Mucosa of rectum (tissue), 2 donors: ENCODE measurements at regions not wholly inside any gene's neighbourhood (a gene's known extent, or its start where the extent isn't known, plus 50 kb on each side); places are given as distances from the start of the nearest gene placed in this dataset.

Experiments used
- H3K27ac ChIP-seq, 2 donors: one replicate each; pipeline ENCODE4 v1.7.0; 2013; ENCODE audit warnings: inconsistent platforms in 2 of 2, low read depth in 2 of 2, low read length in 2 of 2
- H3K27me3 ChIP-seq, 2 donors: one replicate each; pipeline ENCODE4 v1.7.0; 2013; ENCODE audit warnings: low read length in 2 of 2; ENCODE audit not compliant: control insufficient read depth in 2 of 2, insufficient read depth in 2 of 2
- H3K36me3 ChIP-seq, 2 donors: one replicate each; pipeline ENCODE4 v1.7.0; 2013; ENCODE audit warnings: low read length in 2 of 2; ENCODE audit not compliant: control insufficient read depth in 2 of 2, insufficient read depth in 2 of 2
- H3K4me1 ChIP-seq, 2 donors: one replicate each; pipeline ENCODE4 v1.7.0; 2013; ENCODE audit warnings: low read length in 2 of 2, mild to moderate bottlenecking in 1 of 2; ENCODE audit not compliant: control insufficient read depth in 2 of 2, insufficient read depth in 2 of 2
- H3K4me3 ChIP-seq, 2 donors: one replicate each; pipeline ENCODE4 v1.7.0; 2013; ENCODE audit warnings: low read length in 2 of 2
- H3K9ac ChIP-seq, 2 donors: one replicate each; pipeline ENCODE4 v1.7.0; 2013; ENCODE audit warnings: low read length in 2 of 2, low read depth in 1 of 2, mild to moderate bottlenecking in 1 of 2
- H3K9me3 ChIP-seq, 2 donors: one replicate each; pipeline ENCODE4 v1.7.0; 2013; ENCODE audit warnings: low read length in 2 of 2; ENCODE audit not compliant: control insufficient read depth in 2 of 2
- donor health status: healthy.
- donor health status: Normal muscosa, but diverticular disease.

DNA sequence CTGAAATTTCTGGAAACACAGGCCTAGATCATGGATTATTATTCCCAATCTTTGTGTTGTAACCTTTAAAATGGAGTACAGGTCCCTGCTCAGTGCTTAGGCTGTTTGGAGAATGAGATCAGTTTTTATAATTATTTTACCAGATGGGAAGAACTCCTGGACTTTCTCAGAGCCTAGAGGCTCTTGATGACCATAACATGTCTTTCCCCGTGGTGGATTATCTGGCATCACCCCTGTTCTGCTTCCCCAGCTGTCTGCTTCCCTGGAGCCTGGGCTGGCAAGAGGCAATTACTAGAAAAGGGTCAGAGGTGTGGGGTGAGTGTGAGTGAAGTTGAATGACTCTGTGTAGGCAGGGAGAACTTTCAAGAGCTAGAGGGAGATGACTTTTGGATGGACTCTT is 143.0 kb downstream of the CARTPT start:
- H3K4me3 ChIP-seq: no peak overlapping the region
- H3K27ac ChIP-seq: no peak overlapping the region
- H3K36me3 ChIP-seq: no peaks in the 10 kb centered on the region
- no peaks in the 10 kb centered on the region for H3K4me1 ChIP-seq
- H3K27me3 ChIP-seq: no peaks in the 10 kb centered on the region
- no peak overlapping the region for H3K9ac ChIP-seq
- no peaks in the 10 kb centered on the region for H3K9me3 ChIP-seq

DNA sequence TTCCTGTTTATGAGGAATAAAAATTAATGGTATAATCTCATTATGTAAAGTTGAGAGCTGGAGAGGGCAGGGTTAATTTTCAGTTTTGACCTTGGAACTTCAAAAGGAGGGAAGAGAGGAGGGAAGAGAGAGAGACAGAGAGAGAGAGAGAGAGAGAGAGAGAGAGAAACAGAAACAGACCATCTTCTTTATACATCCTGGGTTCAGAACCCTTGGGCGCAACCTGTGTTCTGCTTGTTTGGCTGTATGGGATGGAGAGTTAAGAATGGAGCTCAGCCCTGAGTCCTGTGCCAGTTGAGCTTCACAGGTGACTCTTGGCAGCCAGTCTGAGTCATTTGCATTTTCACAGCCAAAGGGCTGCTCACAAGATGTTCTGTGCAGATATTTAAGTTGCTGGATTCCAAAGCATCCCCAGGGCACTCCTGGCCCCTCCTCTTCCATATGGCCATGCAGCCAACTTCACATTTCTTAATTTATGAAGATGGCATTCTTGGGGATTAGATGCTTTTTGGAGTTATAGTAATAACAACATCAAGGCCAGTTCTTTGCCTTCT is 143.5 kb downstream of the CARTPT start:
- Histone ChIP-seq H3K9ac (no peak overlapping the region), H3K36me3 (no peaks in the 10 kb centered on the region), H3K4me3 (no peak overlapping the region), H3K9me3 (no peaks in the 10 kb centered on the region), H3K4me1 (no peaks in the 10 kb centered on the region), H3K27ac (no peak overlapping the region), H3K27me3 (no peaks in the 10 kb centered on the region)

DNA sequence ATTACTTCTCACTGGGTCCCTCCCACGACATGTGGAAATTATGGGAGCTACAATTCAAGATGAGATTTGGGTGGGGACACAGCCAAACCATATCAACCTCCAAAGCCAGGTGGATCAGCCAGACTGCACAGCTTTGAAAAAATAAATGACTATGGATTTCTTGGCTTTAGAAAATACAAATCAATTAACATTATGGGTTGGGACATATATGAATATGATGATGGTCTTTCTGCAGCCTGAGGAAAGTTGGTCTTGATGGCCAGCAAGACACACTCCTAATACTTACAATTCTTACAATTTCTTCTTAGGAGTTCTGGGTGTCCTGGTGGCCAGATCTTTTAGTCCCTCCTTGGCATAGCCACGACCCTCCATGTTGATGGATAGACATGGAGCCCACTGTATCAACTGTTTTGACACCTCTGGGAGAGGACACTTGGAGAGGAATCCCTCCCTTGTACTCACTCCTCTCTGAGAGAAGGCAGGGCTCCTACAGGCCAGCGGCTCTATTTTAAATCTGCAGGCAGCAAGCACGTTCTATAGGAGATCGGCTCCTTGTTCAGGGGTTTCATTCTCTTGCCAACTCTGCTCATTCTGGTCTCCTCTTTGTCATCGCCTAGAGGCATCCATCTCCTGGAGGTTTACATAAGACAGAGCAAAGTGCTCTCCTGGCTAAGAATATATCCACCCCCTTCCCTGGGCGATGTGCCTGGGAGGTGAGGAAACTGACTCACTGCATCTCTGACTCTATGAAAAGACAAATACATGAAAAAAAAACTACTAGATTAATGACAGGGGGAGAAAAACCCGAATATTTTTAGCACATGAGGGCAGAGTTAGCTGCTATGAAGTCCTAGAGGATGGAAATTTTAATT is 145.9 kb downstream of the CARTPT start:
- no peak overlapping the region for H3K27ac ChIP-seq

DNA sequence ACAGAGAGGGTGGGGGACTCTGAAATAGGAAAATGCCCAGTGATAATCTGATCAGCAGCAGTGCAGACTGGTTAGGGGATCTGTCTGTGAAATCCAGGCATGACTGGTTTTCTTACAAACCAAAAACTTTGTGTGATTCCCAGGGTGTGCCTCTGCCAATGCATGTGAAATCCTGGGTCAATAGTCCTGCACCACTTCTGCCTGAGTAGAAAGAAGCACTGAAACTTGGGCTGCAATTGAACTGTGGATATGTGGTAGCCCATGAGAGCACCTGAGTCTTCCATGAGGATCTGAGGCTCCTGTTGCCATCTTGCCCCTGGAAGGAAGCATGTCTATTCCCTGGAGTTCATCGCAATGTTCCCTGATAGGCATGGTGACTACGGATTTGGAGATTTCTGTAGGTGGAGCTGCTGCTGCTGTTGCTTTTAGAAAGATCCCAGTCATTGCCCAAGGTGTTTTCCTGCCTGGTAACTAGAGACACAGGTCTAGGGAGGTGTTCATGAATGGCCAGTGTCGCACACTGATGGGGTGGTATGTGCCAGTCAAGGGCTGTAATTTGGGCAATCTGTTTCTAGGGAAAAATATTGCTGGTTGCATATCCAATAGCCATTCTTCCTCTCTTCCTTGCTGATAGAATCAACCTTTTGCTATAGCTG is 146.7 kb downstream of the CARTPT start:
- Histone ChIP-seq H3K4me3 (no peak overlapping the region), H3K9ac (no peak overlapping the region)

More for the DNA sequence above, 145.9 kb downstream of the CARTPT start:
- Histone ChIP-seq H3K4me1 (no peaks in the 10 kb centered on the region), H3K9ac (no peak overlapping the region), H3K9me3 (no peaks in the 10 kb centered on the region), H3K4me3 (no peak overlapping the region), H3K36me3 (no peaks in the 10 kb centered on the region), H3K27me3 (no peaks in the 10 kb centered on the region)

DNA sequence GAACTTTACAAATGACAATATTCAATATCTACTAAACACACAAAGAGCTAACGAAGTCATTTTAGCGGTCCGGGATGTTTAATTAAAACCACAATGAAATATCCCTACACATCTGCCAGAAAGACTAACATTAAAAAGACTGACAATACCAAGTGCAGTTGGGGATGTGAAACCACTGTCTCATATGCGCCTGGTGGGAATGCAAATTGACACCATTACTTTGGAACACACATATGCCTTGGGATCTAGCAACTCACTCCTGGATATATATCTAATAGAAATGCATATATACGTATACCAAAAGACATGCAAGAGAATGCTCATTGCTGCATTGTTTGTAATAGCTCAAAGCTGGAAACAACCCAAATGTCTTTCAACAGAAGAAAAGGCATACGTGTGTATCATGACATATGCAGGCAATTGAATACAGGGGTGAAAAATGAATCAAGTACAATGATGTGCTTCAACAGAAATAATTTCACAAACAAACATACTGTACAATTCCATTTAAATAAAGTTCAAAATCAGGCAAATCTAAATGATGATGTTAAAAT is 153.3 kb downstream of the CARTPT start:
- Histone ChIP-seq H3K9ac (no peak overlapping the region), H3K4me1 (no peaks in the 10 kb centered on the region), H3K27me3 (no peaks in the 10 kb centered on the region), H3K4me3 (no peak overlapping the region), H3K27ac (no peak overlapping the region), H3K9me3 (no peaks in the 10 kb centered on the region), H3K36me3 (no peaks in the 10 kb centered on the region)

More for the DNA sequence above, 146.7 kb downstream of the CARTPT start:
- Histone ChIP-seq H3K27me3 (no peaks in the 10 kb centered on the region), H3K9me3 (no peaks in the 10 kb centered on the region), H3K4me1 (no peaks in the 10 kb centered on the region), H3K36me3 (no peaks in the 10 kb centered on the region), H3K27ac (no peak overlapping the region)

DNA sequence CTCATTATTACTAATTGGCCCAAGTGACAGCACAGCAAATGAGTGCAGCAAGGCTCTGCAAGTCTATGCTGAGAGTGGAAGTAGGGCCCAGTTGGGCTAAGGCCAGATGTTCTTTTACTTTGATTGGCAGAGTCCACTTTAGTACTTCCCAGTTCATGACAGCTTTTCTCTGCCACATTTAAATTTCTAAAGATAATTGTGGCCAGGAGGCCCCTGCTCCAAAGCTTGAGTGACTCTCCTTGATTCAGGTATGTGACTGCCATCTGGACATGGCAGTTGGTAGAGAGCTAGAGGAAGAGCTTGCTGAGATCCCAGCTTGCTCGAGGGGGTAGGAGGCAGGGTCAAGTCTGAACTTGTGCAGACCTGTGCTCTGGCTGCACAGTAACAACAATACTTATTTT is 154.1 kb downstream of the CARTPT start:
- H3K4me3 ChIP-seq: no peak overlapping the region
- no peaks in the 10 kb centered on the region for H3K36me3 ChIP-seq
- no peaks in the 10 kb centered on the region for H3K4me1 ChIP-seq
- H3K9ac ChIP-seq: no peak overlapping the region
- no peak overlapping the region for H3K27ac ChIP-seq
- no peaks in the 10 kb centered on the region for H3K27me3 ChIP-seq
- no peaks in the 10 kb centered on the region for H3K9me3 ChIP-seq

DNA sequence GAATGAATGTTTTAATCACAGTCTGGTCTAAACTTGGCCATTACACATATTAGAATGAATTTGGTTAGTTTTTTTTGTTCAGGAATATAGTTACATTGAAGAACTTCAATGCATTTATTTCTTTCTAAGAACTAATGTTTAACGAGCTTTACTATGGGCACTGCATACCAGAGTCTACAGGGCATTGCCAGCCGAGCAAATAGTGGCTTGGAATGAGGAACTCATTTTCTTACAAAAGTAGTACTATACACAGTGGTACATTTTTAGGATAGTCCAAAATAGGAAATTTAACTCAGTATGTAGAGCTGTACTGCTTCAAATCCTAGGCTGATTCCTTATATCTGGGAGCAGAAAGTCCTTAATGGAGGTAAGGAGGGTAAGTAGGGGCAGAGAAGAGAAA is 155.4 kb downstream of the CARTPT start:
- H3K36me3 ChIP-seq: no peaks in the 10 kb centered on the region
- H3K9ac ChIP-seq: no peak overlapping the region
- H3K4me3 ChIP-seq: no peak overlapping the region
- H3K4me1 ChIP-seq: no peaks in the 10 kb centered on the region
- no peaks in the 10 kb centered on the region for H3K9me3 ChIP-seq
- no peaks in the 10 kb centered on the region for H3K27me3 ChIP-seq
- no peak overlapping the region for H3K27ac ChIP-seq

DNA sequence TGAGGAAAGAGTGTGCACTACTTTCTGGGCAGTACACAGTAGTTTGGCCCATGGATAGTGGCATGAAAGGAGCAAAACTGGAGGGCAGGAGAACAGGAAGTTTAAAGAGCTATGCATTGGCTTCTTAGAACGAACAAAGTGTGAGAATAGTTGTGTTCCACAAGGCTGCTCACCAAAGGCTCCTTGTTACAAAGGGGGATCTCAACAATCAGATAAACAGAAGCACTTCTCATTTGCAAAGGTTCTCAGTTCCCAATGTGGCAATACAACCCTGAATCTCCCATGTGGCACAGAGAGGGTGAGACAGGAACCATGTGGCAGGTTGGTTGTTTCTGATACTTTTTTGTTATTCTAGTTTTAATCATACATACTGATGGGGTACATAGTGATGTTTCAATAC is 158.4 kb downstream of the CARTPT start:
- no peaks in the 10 kb centered on the region for H3K36me3 ChIP-seq
- no peak overlapping the region for H3K27ac ChIP-seq
- H3K9me3 ChIP-seq: no peaks in the 10 kb centered on the region
- no peak overlapping the region for H3K4me3 ChIP-seq
- H3K27me3 ChIP-seq: no peaks in the 10 kb centered on the region
- no peaks in the 10 kb centered on the region for H3K4me1 ChIP-seq
- H3K9ac ChIP-seq: no peak overlapping the region

DNA sequence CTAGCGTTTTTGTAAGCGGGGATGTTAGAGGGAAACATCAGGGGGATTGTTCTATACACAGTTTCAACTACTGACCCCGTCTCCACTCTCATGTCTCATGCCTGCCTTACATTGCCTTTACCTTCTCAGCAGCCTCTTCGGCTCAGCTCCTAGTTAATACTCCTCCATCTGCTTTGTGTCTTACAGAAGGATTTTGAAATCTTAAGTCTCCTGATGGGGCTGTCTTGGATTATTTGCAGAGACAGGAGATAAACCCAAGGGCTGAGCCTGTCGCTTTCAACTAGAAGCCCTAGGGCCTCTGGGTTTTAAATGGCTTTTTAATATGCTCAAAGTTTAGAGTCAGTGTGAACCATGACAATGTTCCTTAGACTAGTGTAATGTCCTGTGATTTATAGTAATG is 161.5 kb downstream of the CARTPT start:
- Histone ChIP-seq H3K27ac (no peak overlapping the region), H3K9ac (no peak overlapping the region), H3K27me3 (no peaks in the 10 kb centered on the region), H3K9me3 (no peaks in the 10 kb centered on the region), H3K36me3 (no peaks in the 10 kb centered on the region), H3K4me1 (no peaks in the 10 kb centered on the region), H3K4me3 (no peak overlapping the region)
